HFFc6 (cell line): ENCODE measurements at regions not wholly inside any gene's neighbourhood (a gene's known extent, or its start where the extent isn't known, plus 50 kb on each side); places are given as distances from the start of the nearest gene placed in this dataset.

ENCODE experiments used
- DNase-seq: peaks from one replicate; pipeline ENCODE4 v3.0.0-alpha.2; 2018
- H3K27ac Mint-ChIP-seq: 2 replicates; pipeline ENCODE4 v1.8.0; 2020; ENCODE audit warnings: mild to moderate bottlenecking, mixed read lengths
- H3K27me3 Mint-ChIP-seq: 2 replicates; pipeline ENCODE4 v1.8.0; 2021; ENCODE audit warnings: mild to moderate bottlenecking, moderate library complexity, mixed read lengths; ENCODE audit not compliant: insufficient read depth
- H3K36me3 Mint-ChIP-seq: 2 replicates; pipeline ENCODE4 v1.8.0; 2021; ENCODE audit warnings: low read depth, mixed read lengths
- H3K4me1 Mint-ChIP-seq: 2 replicates; pipeline ENCODE4 v1.8.0; 2020; ENCODE audit warnings: low read depth, mixed read lengths
- H3K4me3 Mint-ChIP-seq: 2 replicates; pipeline ENCODE4 v1.8.0; 2020; ENCODE audit warnings: mild to moderate bottlenecking, moderate library complexity, mixed read lengths
- H3K9me3 Mint-ChIP-seq: 2 replicates; pipeline ENCODE4 v1.8.0; 2020; ENCODE audit warnings: mild to moderate bottlenecking, mixed read lengths
- CTCF ChIP-seq: fragments of 200-600 bp; sonication (generic); IDR thresholded peaks from 2 replicates; pipeline ENCODE4 v1.5.0; 2021; ENCODE audit warnings: antibody characterized with exemption, mild to moderate bottlenecking

GRCh38 chr3:104396974-104397669 is 969.6 kb upstream of the ALCAM start:
- peaks cover 4% of the 10 kb centered on the region; the same call in 1 of the 2 replicates for H3K9me3 Mint-ChIP-seq
- no peaks in the 10 kb centered on the region; the same call in 1 of the 2 replicates for H3K27me3 Mint-ChIP-seq
- no peak for DNase-seq
- no peak for TF ChIP-seq CTCF
- H3K4me3 Mint-ChIP-seq = no peak overlapping the region
- H3K36me3 Mint-ChIP-seq = peaks cover 4% of the 10 kb centered on the region; the same call in 1 of the 2 replicates
- no peak overlapping the region for H3K27ac Mint-ChIP-seq
- H3K4me1 Mint-ChIP-seq = peaks cover 6% of the 10 kb centered on the region; the same call in 1 of the 2 replicates

GRCh38 chr3:104397713-104398112 is 969.0 kb upstream of the ALCAM start:
- no peak for DNase-seq
- H3K4me3 Mint-ChIP-seq = no peak overlapping the region
- TF ChIP-seq CTCF = no peak
- peaks cover 4% of the 10 kb centered on the region; the same call in 1 of the 2 replicates for H3K36me3 Mint-ChIP-seq
- peaks cover 6% of the 10 kb centered on the region; the same call in 1 of the 2 replicates for H3K4me1 Mint-ChIP-seq
- no peaks in the 10 kb centered on the region; the same call in 1 of the 2 replicates for H3K27me3 Mint-ChIP-seq
- no peak overlapping the region for H3K27ac Mint-ChIP-seq
- peaks cover 4% of the 10 kb centered on the region; the same call in 1 of the 2 replicates for H3K9me3 Mint-ChIP-seq

- Mint-ChIP-seq H3K4me1 (no peaks in the 10 kb centered on the region), H3K36me3 (peaks cover 4% of the 10 kb centered on the region; the same call in 1 of the 2 replicates), H3K27me3 (peaks cover 3% of the 10 kb centered on the region; the same call in 1 of the 2 replicates), H3K27ac (no peak overlapping the region), H3K9me3 (peaks cover 4% of the 10 kb centered on the region; the same call in 1 of the 2 replicates), H3K4me3 (no peak overlapping the region)
- DNase-seq = no peak
- TF ChIP-seq CTCF = no peak
Measured at GRCh38 chr3:104402902-104403301, 963.8 kb upstream of the ALCAM start.

GRCh38 chr3:104411757-104412156 is 955.0 kb upstream of the ALCAM start:
- Mint-ChIP-seq H3K4me1 (peaks cover 34% of the 10 kb centered on the region; the same call in 1 of the 2 replicates), H3K27me3 (no peaks in the 10 kb centered on the region), H3K9me3 (no peaks in the 10 kb centered on the region), H3K4me3 (peak overlapping the region; percentile 1; the same call in 1 of the 2 replicates), H3K36me3 (no peaks in the 10 kb centered on the region), H3K27ac (no peak overlapping the region)
- no peak for DNase-seq
- TF ChIP-seq CTCF = no peak

- Mint-ChIP-seq H3K4me3 (no peak overlapping the region), H3K36me3 (no peaks in the 10 kb centered on the region), H3K4me1 (peaks cover 34% of the 10 kb centered on the region; the same call in 1 of the 2 replicates), H3K27me3 (no peaks in the 10 kb centered on the region), H3K9me3 (no peaks in the 10 kb centered on the region), H3K27ac (no peak overlapping the region)
- no peak for DNase-seq
- TF ChIP-seq CTCF = no peak
Measured at GRCh38 chr3:104412608-104413580, 953.8 kb upstream of the ALCAM start.
